ELR (cell line): ENCODE measurements at regions not wholly inside any gene's neighbourhood (a gene's known extent, or its start where the extent isn't known, plus 50 kb on each side); places are given as distances from the start of the nearest gene placed in this dataset.

Experiments used
- DNase-seq: peaks from one replicate; pipeline ENCODE4 v3.0.0-alpha.2; 2015; ENCODE audit warnings: low read depth

GRCh38 chr1:106755682-106756406 is 300.6 kb upstream of the PRMT6 start:
- peak; percentile 61 for DNase-seq

- no peak for DNase-seq
These were observed 299.7 kb upstream of the PRMT6 start for GRCh38 chr1:106756752-106757151.

GRCh38 chr1:106768077-106768476 is 288.4 kb upstream of the PRMT6 start:
- peak; percentile 6 for DNase-seq

- DNase-seq = peak; percentile 45
These were observed 288.0 kb upstream of the PRMT6 start for GRCh38 chr1:106768501-106768900.

- no peak for DNase-seq
These were observed 283.3 kb upstream of the PRMT6 start for GRCh38 chr1:106773206-106773605.

- no peak for DNase-seq
These were observed 276.4 kb upstream of the PRMT6 start for GRCh38 chr1:106780066-106780465.

- peak; percentile 3 for DNase-seq
These were observed 275.5 kb upstream of the PRMT6 start for GRCh38 chr1:106780806-106781569.

- DNase-seq = no peak
These were observed 271.3 kb upstream of the PRMT6 start for GRCh38 chr1:106785176-106785575.

- DNase-seq = no peak
These were observed 269.0 kb upstream of the PRMT6 start for GRCh38 chr1:106787520-106787919.

GRCh38 chr1:106789686-106790085 is 266.8 kb upstream of the PRMT6 start:
- no peak for DNase-seq

- DNase-seq = no peak
These were observed 265.4 kb upstream of the PRMT6 start for GRCh38 chr1:106791041-106791440.

GRCh38 chr1:106793651-106794050 is 262.8 kb upstream of the PRMT6 start:
- DNase-seq = no peak

GRCh38 chr1:106798991-106799390 is 257.5 kb upstream of the PRMT6 start:
- peak; percentile 19 for DNase-seq

GRCh38 chr1:106802181-106802580 is 254.3 kb upstream of the PRMT6 start:
- no peak for DNase-seq

GRCh38 chr1:106814418-106814817 is 242.1 kb upstream of the PRMT6 start:
- no peak for DNase-seq

- no peak for DNase-seq
These were observed 238.9 kb upstream of the PRMT6 start for GRCh38 chr1:106817575-106817974.

GRCh38 chr1:106831511-106831910 is 225.0 kb upstream of the PRMT6 start:
- peak; percentile 1 for DNase-seq

GRCh38 chr1:106836708-106837107 is 219.8 kb upstream of the PRMT6 start:
- no peak for DNase-seq

- no peak for DNase-seq
These were observed 213.0 kb upstream of the PRMT6 start for GRCh38 chr1:106843518-106843917.

GRCh38 chr1:106846656-106847055 is 209.8 kb upstream of the PRMT6 start:
- DNase-seq = no peak

- no peak for DNase-seq
These were observed 195.4 kb upstream of the PRMT6 start for GRCh38 chr1:106861110-106861509.

- no peak for DNase-seq
These were observed 187.6 kb upstream of the PRMT6 start for GRCh38 chr1:106868828-106869227.

GRCh38 chr1:106875622-106876021 is 180.9 kb upstream of the PRMT6 start:
- no peak for DNase-seq

- no peak for DNase-seq
These were observed 180.1 kb upstream of the PRMT6 start for GRCh38 chr1:106876384-106876783.
